ENCODE measurements at regions not wholly inside any gene's neighbourhood (a gene's known extent, or its start where the extent isn't known, plus 50 kb on each side); places are given as distances from the start of the nearest gene placed in this dataset.
A peak's percentile ranks its signal among the peaks of the same experiment; 100 is the strongest.
"Not testable (repeated sequence)": the region's sequence is repeated elsewhere in the genome, so short reads cannot be mapped to it uniquely, and the experiment has no call there.

- Histone ChIP-seq H3K27ac (ENCODE audit: low read length) (no peak overlapping the region), H3K9me3 (ENCODE audit: control insufficient read depth, insufficient read depth, low read length) (no peaks in the 10 kb centered on the region), H3K4me1 (ENCODE audit: control insufficient read depth, insufficient read depth, low read length) (no peaks in the 10 kb centered on the region), H3K36me3 (ENCODE audit: control insufficient read depth, insufficient read depth, low read length) (no peaks in the 10 kb centered on the region), H3K27me3 (ENCODE audit: control insufficient read depth, insufficient read depth, low read length) (no peaks in the 10 kb centered on the region), H3K4me3 (ENCODE audit: low read length) (no peak overlapping the region)
- no CpG with 5 or more reads among the region's 6 CpGs for WGBS (ENCODE audit: insufficient coverage, insufficient read length)
- no peak for DNase-seq (ENCODE audit: low read depth, low spot score)
Observed at GRCh38 chr7:91618776-91619765, 261.4 kb downstream of the MTERF1 start.

GRCh38 chr7:91620827-91621226 is 259.7 kb downstream of the MTERF1 start:
- Histone ChIP-seq H3K27ac (ENCODE audit: low read length) (no peak overlapping the region), H3K4me3 (ENCODE audit: low read length) (no peak overlapping the region), H3K36me3 (ENCODE audit: control insufficient read depth, insufficient read depth, low read length) (no peaks in the 10 kb centered on the region), H3K9me3 (ENCODE audit: control insufficient read depth, insufficient read depth, low read length) (no peaks in the 10 kb centered on the region), H3K27me3 (ENCODE audit: control insufficient read depth, insufficient read depth, low read length) (no peaks in the 10 kb centered on the region), H3K4me1 (ENCODE audit: control insufficient read depth, insufficient read depth, low read length) (no peaks in the 10 kb centered on the region)
- WGBS (ENCODE audit: insufficient coverage, insufficient read length), result no CpG with 5 or more reads among the region's 1 CpG
- no peak for DNase-seq (ENCODE audit: low read depth, low spot score)

GRCh38 chr7:91627324-91627723 is 253.2 kb downstream of the MTERF1 start:
- not testable (repeated sequence) for H3K4me1 ChIP-seq (ENCODE audit: control insufficient read depth, insufficient read depth, low read length); H3K27me3 ChIP-seq (ENCODE audit: control insufficient read depth, insufficient read depth, low read length); H3K27ac ChIP-seq (ENCODE audit: low read length); H3K36me3 ChIP-seq (ENCODE audit: control insufficient read depth, insufficient read depth, low read length); H3K9me3 ChIP-seq (ENCODE audit: control insufficient read depth, insufficient read depth, low read length); H3K4me3 ChIP-seq (ENCODE audit: low read length); DNase-seq (ENCODE audit: low read depth, low spot score)
- WGBS (ENCODE audit: insufficient coverage, insufficient read length), result no CpG with 5 or more reads among the region's 28 CpGs

- Histone ChIP-seq H3K27ac (ENCODE audit: low read length) (no peak overlapping the region), H3K4me3 (ENCODE audit: low read length) (no peak overlapping the region), H3K27me3 (ENCODE audit: control insufficient read depth, insufficient read depth, low read length) (no peaks in the 10 kb centered on the region), H3K9me3 (ENCODE audit: control insufficient read depth, insufficient read depth, low read length) (no peaks in the 10 kb centered on the region), H3K36me3 (ENCODE audit: control insufficient read depth, insufficient read depth, low read length) (no peaks in the 10 kb centered on the region), H3K4me1 (ENCODE audit: control insufficient read depth, insufficient read depth, low read length) (no peaks in the 10 kb centered on the region)
- DNase-seq (ENCODE audit: low read depth, low spot score), result no peak
- no CpG with 5 or more reads among the region's 5 CpGs for WGBS (ENCODE audit: insufficient coverage, insufficient read length)
Observed at GRCh38 chr7:91628742-91629141, 251.8 kb downstream of the MTERF1 start.

GRCh38 chr7:91630581-91631380 is 249.7 kb downstream of the MTERF1 start:
- no CpG with 5 or more reads among the region's 1 CpG for WGBS (ENCODE audit: insufficient coverage, insufficient read length)
- Histone ChIP-seq H3K27ac (ENCODE audit: low read length) (no peak overlapping the region), H3K9me3 (ENCODE audit: control insufficient read depth, insufficient read depth, low read length) (no peaks in the 10 kb centered on the region), H3K4me1 (ENCODE audit: control insufficient read depth, insufficient read depth, low read length) (no peaks in the 10 kb centered on the region), H3K4me3 (ENCODE audit: low read length) (no peak overlapping the region), H3K36me3 (ENCODE audit: control insufficient read depth, insufficient read depth, low read length) (no peaks in the 10 kb centered on the region), H3K27me3 (ENCODE audit: control insufficient read depth, insufficient read depth, low read length) (no peaks in the 10 kb centered on the region)
- no peak for DNase-seq (ENCODE audit: low read depth, low spot score)

GRCh38 chr7:91632234-91632940 is 248.1 kb downstream of the MTERF1 start:
- DNase-seq (ENCODE audit: low read depth, low spot score), result no peak
- WGBS (ENCODE audit: insufficient coverage, insufficient read length), result no CpG with 5 or more reads among the region's 3 CpGs
- no peaks in the 10 kb centered on the region for H3K9me3 ChIP-seq (ENCODE audit: control insufficient read depth, insufficient read depth, low read length)

GRCh38 chr7:91633013-91633441 is 247.5 kb downstream of the MTERF1 start:
- no peak overlapping the region for H3K4me3 ChIP-seq (ENCODE audit: low read length)
- H3K4me1 ChIP-seq (ENCODE audit: control insufficient read depth, insufficient read depth, low read length), result no peaks in the 10 kb centered on the region
- DNase-seq (ENCODE audit: low read depth, low spot score), result no peak
- H3K27me3 ChIP-seq (ENCODE audit: control insufficient read depth, insufficient read depth, low read length), result no peaks in the 10 kb centered on the region
- no peak overlapping the region for H3K27ac ChIP-seq (ENCODE audit: low read length)
- H3K9me3 ChIP-seq (ENCODE audit: control insufficient read depth, insufficient read depth, low read length), result no peaks in the 10 kb centered on the region
- no CpG with 5 or more reads among the region's 8 CpGs for WGBS (ENCODE audit: insufficient coverage, insufficient read length)
- no peaks in the 10 kb centered on the region for H3K36me3 ChIP-seq (ENCODE audit: control insufficient read depth, insufficient read depth, low read length)

More at GRCh38 chr7:91632234-91632940, 248.1 kb downstream of the MTERF1 start:
- H3K27me3 ChIP-seq (ENCODE audit: control insufficient read depth, insufficient read depth, low read length), result no peaks in the 10 kb centered on the region
- H3K27ac ChIP-seq (ENCODE audit: low read length), result no peak overlapping the region
- no peaks in the 10 kb centered on the region for H3K36me3 ChIP-seq (ENCODE audit: control insufficient read depth, insufficient read depth, low read length)
- H3K4me1 ChIP-seq (ENCODE audit: control insufficient read depth, insufficient read depth, low read length), result no peaks in the 10 kb centered on the region
- no peak overlapping the region for H3K4me3 ChIP-seq (ENCODE audit: low read length)

GRCh38 chr7:91634485-91635177 is 245.9 kb downstream of the MTERF1 start:
- Histone ChIP-seq H3K27me3 (ENCODE audit: control insufficient read depth, insufficient read depth, low read length) (no peaks in the 10 kb centered on the region), H3K9me3 (ENCODE audit: control insufficient read depth, insufficient read depth, low read length) (no peaks in the 10 kb centered on the region), H3K4me1 (ENCODE audit: control insufficient read depth, insufficient read depth, low read length) (0 out of 2 replicates have a peak, but pooled peaks cover 1% of the 10 kb centered on the region), H3K36me3 (ENCODE audit: control insufficient read depth, insufficient read depth, low read length) (no peaks in the 10 kb centered on the region), H3K27ac (ENCODE audit: low read length) (no peak overlapping the region), H3K4me3 (ENCODE audit: low read length) (no peak overlapping the region)
- no CpG with 5 or more reads among the region's 3 CpGs for WGBS (ENCODE audit: insufficient coverage, insufficient read length)
- no peak for DNase-seq (ENCODE audit: low read depth, low spot score)

GRCh38 chr7:91636129-91636724 is 244.3 kb downstream of the MTERF1 start:
- H3K36me3 ChIP-seq (ENCODE audit: control insufficient read depth, insufficient read depth, low read length), result no peaks in the 10 kb centered on the region
- no peak overlapping the region for H3K27ac ChIP-seq (ENCODE audit: low read length)
- H3K4me1 ChIP-seq (ENCODE audit: control insufficient read depth, insufficient read depth, low read length), result 0 out of 2 replicates have a peak, but pooled peaks cover 1% of the 10 kb centered on the region
- DNase-seq (ENCODE audit: low read depth, low spot score), result peak; percentile 29
- H3K27me3 ChIP-seq (ENCODE audit: control insufficient read depth, insufficient read depth, low read length), result no peaks in the 10 kb centered on the region
- no peaks in the 10 kb centered on the region for H3K9me3 ChIP-seq (ENCODE audit: control insufficient read depth, insufficient read depth, low read length)
- no CpG with 5 or more reads among the region's 6 CpGs for WGBS (ENCODE audit: insufficient coverage, insufficient read length)
- no peak overlapping the region for H3K4me3 ChIP-seq (ENCODE audit: low read length)
